Neural cell (in vitro differentiated cells): ENCODE measurements at regions not wholly inside any gene's neighbourhood (a gene's known extent, or its start where the extent isn't known, plus 50 kb on each side); places are given as distances from the start of the nearest gene placed in this dataset.

Experiments used
- CTCF ChIP-seq: fragments of 450-650 bp; IDR thresholded peaks from 2 replicates; pipeline ENCODE4 v1.5.1; 2014; ENCODE audit warnings: antibody characterized with exemption, mild to moderate bottlenecking, moderate library complexity; ENCODE audit not compliant: poor library complexity, severe bottlenecking
- EP300 ChIP-seq: fragments of 450-650 bp; conservative IDR thresholded peaks from 2 replicates; pipeline ENCODE4 v1.6.1; 2014; ENCODE audit warnings: antibody characterized with exemption, mild to moderate bottlenecking, moderate library complexity; ENCODE audit not compliant: poor library complexity, severe bottlenecking
- EZH2 ChIP-seq: fragments of 200-600, 300-800 bp; shearing (Covaris generic), sonication (generic); IDR thresholded peaks from 2 replicates; pipeline ENCODE4 v1.6.1; 2014; ENCODE audit warnings: antibody characterized with exemption, low read length, borderline replicate concordance, mild to moderate bottlenecking; ENCODE audit not compliant: insufficient read depth, poor library complexity, severe bottlenecking
- MXI1 ChIP-seq: fragments of 450-650 bp; conservative IDR thresholded peaks from 2 replicates; pipeline ENCODE4 v1.6.1; 2014; ENCODE audit warnings: antibody characterized with exemption, mild to moderate bottlenecking; ENCODE audit not compliant: poor library complexity, severe bottlenecking
- POLR2AphosphoS5 ChIP-seq: IDR thresholded peaks from 2 replicates; pipeline ENCODE4 v1.6.1; 2012
- RAD21 ChIP-seq: fragments of 450-650 bp; conservative IDR thresholded peaks from 2 replicates; pipeline ENCODE4 v1.6.1; 2014; ENCODE audit warnings: antibody characterized with exemption, mild to moderate bottlenecking, moderate library complexity
- SMC3 ChIP-seq: fragments of 450-650 bp; conservative IDR thresholded peaks from 2 replicates; pipeline ENCODE4 v1.6.1; 2014; ENCODE audit warnings: antibody characterized with exemption, mild to moderate bottlenecking, moderate library complexity; ENCODE audit not compliant: poor library complexity
- TAF1 ChIP-seq: IDR thresholded peaks from 2 replicates; pipeline ENCODE4 v1.6.1; 2012; ENCODE audit warnings: low read depth
- TF ChIP-seq, protein P1 (sequence below): IDR thresholded peaks from 2 replicates; pipeline ENCODE4 v1.6.1; 2012; ENCODE audit warnings: borderline replicate concordance

DNA sequence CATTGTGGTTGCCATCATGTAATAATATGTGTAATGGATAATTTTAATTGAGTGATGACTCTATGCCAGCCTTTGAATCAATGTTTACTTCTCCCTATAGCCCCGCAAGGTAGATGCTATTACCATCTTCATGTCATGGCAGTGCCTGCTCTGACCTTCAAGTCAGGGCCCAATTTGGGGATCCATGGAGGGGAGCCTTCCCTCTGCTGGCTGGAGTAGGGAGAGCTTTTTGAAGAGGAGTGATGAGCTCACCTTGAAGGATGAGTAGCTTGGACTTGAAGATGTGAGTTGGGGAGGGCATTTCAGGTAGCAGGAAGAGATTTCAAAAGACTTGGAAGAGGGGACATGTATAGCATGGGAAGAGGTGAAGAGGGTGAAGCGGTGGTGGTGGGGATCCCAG lies 189.2 kb downstream of the FOXD2 start:
- TF ChIP-seq CTCF, result no peak
- no peak for TF ChIP-seq EP300
- TF ChIP-seq, protein P1, sequence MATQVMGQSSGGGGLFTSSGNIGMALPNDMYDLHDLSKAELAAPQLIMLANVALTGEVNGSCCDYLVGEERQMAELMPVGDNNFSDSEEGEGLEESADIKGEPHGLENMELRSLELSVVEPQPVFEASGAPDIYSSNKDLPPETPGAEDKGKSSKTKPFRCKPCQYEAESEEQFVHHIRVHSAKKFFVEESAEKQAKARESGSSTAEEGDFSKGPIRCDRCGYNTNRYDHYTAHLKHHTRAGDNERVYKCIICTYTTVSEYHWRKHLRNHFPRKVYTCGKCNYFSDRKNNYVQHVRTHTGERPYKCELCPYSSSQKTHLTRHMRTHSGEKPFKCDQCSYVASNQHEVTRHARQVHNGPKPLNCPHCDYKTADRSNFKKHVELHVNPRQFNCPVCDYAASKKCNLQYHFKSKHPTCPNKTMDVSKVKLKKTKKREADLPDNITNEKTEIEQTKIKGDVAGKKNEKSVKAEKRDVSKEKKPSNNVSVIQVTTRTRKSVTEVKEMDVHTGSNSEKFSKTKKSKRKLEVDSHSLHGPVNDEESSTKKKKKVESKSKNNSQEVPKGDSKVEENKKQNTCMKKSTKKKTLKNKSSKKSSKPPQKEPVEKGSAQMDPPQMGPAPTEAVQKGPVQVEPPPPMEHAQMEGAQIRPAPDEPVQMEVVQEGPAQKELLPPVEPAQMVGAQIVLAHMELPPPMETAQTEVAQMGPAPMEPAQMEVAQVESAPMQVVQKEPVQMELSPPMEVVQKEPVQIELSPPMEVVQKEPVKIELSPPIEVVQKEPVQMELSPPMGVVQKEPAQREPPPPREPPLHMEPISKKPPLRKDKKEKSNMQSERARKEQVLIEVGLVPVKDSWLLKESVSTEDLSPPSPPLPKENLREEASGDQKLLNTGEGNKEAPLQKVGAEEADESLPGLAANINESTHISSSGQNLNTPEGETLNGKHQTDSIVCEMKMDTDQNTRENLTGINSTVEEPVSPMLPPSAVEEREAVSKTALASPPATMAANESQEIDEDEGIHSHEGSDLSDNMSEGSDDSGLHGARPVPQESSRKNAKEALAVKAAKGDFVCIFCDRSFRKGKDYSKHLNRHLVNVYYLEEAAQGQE, result no peak
- no peak for TF ChIP-seq POLR2AphosphoS5
- TF ChIP-seq MXI1, result no peak
- no peak for TF ChIP-seq EZH2
- no peak for TF ChIP-seq SMC3
- no peak for TF ChIP-seq TAF1
- TF ChIP-seq RAD21, result no peak
